Mesothelial cell of epicardium (in vitro differentiated cells): ENCODE measurements at regions not wholly inside any gene's neighbourhood (a gene's known extent, or its start where the extent isn't known, plus 50 kb on each side); places are given as distances from the start of the nearest gene placed in this dataset.

ENCODE experiments used
- DNase-seq, 2 experiments: peaks; one replicate each; pipeline ENCODE4 v3.0.0; 2021; ENCODE audit warnings: low spot score in 2 of 2; ENCODE audit not compliant: unreplicated experiment in 2 of 2
- H3K27ac Mint-ChIP-seq: 2 replicates; pipeline ENCODE4 v1.8.0; 2021; ENCODE audit warnings: mixed read lengths
- H3K27me3 Mint-ChIP-seq: 2 replicates; pipeline ENCODE4 v1.8.0; 2021; ENCODE audit warnings: low read depth, mixed read lengths
- H3K36me3 Mint-ChIP-seq: 2 replicates; pipeline ENCODE4 v1.8.0; 2021; ENCODE audit warnings: mixed read lengths
- H3K4me1 Mint-ChIP-seq: 2 replicates; pipeline ENCODE4 v1.8.0; 2021; ENCODE audit warnings: mixed read lengths
- H3K4me3 Mint-ChIP-seq: 2 replicates; pipeline ENCODE4 v1.8.0; 2021; ENCODE audit warnings: mild to moderate bottlenecking, moderate library complexity, mixed read lengths
- H3K9me3 Mint-ChIP-seq: 2 replicates; pipeline ENCODE4 v1.8.0; 2021; ENCODE audit warnings: mixed read lengths
- TF ChIP-seq, protein P1 (sequence below): fragments of 200-600 bp; sonication (generic); IDR thresholded peaks from one replicate; pipeline ENCODE4 v1.5.0; 2021; ENCODE audit warnings: antibody characterized with exemption; ENCODE audit not compliant: unreplicated experiment

DNA sequence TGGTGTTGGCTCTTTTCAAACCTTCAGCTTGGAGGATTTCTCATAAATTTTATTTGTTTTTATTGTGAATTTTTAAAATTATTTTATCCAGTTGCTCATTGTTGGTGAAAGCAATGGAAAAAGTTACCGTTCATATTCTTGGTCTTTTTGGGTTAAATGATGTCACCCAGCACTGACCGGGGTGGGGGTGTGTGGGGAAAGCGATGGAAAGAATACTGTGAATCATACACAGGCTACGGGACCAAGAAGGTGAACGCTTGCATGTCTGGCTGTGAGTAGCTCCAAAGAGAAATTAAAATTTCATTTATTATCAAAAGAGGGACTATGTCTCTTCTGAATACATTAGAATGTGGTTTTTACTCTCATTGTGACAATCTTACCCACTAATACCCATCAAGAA, 430.1 kb downstream of the AEBP2 start:
- TF ChIP-seq, protein P1, sequence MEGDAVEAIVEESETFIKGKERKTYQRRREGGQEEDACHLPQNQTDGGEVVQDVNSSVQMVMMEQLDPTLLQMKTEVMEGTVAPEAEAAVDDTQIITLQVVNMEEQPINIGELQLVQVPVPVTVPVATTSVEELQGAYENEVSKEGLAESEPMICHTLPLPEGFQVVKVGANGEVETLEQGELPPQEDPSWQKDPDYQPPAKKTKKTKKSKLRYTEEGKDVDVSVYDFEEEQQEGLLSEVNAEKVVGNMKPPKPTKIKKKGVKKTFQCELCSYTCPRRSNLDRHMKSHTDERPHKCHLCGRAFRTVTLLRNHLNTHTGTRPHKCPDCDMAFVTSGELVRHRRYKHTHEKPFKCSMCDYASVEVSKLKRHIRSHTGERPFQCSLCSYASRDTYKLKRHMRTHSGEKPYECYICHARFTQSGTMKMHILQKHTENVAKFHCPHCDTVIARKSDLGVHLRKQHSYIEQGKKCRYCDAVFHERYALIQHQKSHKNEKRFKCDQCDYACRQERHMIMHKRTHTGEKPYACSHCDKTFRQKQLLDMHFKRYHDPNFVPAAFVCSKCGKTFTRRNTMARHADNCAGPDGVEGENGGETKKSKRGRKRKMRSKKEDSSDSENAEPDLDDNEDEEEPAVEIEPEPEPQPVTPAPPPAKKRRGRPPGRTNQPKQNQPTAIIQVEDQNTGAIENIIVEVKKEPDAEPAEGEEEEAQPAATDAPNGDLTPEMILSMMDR: no peak
- DNase-seq: no peak
- Mint-ChIP-seq H3K4me1 (peaks cover 55% of the 10 kb centered on the region), H3K27me3 (no peaks in the 10 kb centered on the region), H3K9me3 (peaks cover 3% of the 10 kb centered on the region), H3K36me3 (peaks cover 3% of the 10 kb centered on the region), H3K27ac (peak overlapping the region; percentile 78), H3K4me3 (peak overlapping the region; percentile 1)

DNA sequence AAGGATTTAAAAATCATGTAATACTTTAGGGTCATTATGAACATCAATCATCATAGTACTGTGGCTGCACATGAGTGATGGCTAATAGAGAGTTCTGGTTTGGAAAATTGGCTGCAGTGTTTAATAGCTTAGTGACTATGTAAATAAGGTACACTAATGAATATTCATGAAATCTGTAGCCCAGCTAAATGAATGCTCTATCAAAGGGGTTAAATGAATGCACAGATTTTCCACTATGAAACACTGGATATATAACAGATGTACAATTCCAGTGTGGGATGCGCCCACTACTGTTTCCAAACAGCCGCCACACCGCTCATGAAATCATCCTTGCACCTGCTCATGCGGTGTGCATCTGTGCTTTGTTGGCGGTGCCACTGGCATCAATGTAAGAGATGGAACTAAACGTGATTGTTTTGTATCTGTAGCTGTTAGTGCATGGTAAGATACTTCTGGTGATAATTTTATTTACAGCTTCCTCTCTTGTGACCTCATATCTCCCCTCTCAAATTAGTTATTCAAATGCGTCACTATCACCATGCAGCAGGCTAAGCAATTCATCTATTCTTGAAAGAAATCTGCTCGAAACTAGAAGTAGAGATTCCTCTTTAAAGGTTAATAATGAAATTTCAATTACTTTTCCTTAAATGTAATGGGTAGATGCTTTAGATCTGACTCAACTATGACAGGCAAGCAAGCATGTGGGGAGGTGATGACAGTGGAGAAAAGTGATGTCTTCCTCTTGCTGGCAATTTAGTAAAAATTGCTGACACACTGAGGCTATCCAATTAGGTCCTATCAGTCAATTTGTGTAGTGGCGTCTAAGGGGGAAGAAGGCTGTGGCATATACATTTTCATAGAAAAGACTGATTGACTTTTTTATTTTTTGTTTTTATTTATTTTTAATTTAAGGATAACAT, 433.6 kb downstream of the AEBP2 start:
- no peak overlapping the region for H3K4me3 Mint-ChIP-seq
- TF ChIP-seq, protein P1: no peak
- peaks cover 13% of the 10 kb centered on the region for H3K9me3 Mint-ChIP-seq
- peaks cover 3% of the 10 kb centered on the region for H3K36me3 Mint-ChIP-seq
- no peak for DNase-seq
- no peak overlapping the region for H3K27ac Mint-ChIP-seq
- no peaks in the 10 kb centered on the region for H3K27me3 Mint-ChIP-seq
- H3K4me1 Mint-ChIP-seq: peaks cover 31% of the 10 kb centered on the region

DNA sequence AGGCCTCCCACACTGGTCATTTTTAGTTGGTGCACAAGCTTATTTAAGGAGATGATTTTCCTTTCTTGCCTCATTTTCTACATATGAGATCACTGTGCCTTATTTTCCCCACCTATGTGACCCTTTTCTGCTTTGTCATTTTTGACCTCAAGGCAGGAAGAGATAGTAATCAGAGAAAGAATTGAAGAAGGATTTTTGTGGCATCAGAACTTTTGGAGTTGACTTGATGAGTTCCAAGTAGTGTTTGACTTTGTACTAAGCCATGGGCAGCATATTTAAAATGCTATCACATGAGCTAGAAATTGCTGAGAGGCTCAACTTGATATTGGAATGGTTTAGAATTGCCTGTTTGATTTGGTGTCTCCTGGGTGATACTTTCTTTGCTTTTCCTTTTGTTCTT, 440.8 kb downstream of the AEBP2 start:
- Mint-ChIP-seq H3K36me3 (peaks cover 4% of the 10 kb centered on the region), H3K9me3 (peaks cover 16% of the 10 kb centered on the region), H3K4me1 (peaks cover 28% of the 10 kb centered on the region), H3K27me3 (no peaks in the 10 kb centered on the region), H3K4me3 (no peak overlapping the region), H3K27ac (no peak overlapping the region)
- no peak for DNase-seq
- TF ChIP-seq, protein P1: no peak

DNA sequence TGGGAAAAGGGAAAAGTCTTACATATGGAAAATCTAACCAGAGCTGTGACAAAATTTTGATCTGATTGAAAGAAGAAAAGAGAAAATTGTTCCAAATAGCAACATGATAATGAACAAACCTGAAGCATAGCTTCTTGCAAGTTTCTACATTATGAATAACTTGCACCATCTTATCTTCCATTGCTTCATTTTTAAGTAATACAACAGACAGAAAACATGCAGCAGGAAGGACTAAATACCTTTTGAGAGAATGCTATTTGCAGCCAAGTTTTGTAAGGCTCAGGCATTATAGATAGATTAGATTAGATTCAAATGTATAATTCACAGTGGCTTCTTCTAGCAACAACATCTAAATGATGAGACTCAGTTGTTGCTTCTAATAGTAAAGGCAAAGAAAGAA, 441.4 kb downstream of the AEBP2 start:
- Mint-ChIP-seq H3K27ac (no peak overlapping the region), H3K36me3 (peaks cover 4% of the 10 kb centered on the region), H3K4me1 (peaks cover 33% of the 10 kb centered on the region), H3K9me3 (peaks cover 16% of the 10 kb centered on the region), H3K27me3 (no peaks in the 10 kb centered on the region), H3K4me3 (no peak overlapping the region)
- TF ChIP-seq, protein P1: no peak
- no peak for DNase-seq

DNA sequence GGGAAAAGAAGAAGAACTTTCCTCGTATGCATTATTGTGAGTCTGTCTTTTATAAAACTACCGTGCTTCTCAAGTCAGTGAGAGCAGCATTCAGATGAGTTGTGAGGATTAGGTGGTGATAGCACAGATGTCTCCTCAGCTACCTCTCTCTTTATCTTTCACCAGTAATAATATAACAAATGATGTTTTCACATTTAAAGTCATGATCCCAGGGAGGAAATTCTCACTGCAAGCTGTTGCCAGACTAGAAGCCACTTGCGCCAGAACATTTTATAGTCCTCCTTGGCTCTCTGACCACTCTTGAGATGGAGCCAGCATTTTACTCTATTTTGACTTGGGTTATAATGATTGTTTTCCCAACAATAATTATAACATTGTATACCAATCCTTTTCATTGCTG, 443.1 kb downstream of the AEBP2 start:
- Mint-ChIP-seq H3K9me3 (peaks cover 5% of the 10 kb centered on the region), H3K4me1 (peaks cover 49% of the 10 kb centered on the region), H3K4me3 (no peak overlapping the region), H3K27me3 (no peaks in the 10 kb centered on the region), H3K27ac (no peak overlapping the region), H3K36me3 (peaks cover 9% of the 10 kb centered on the region)
- TF ChIP-seq, protein P1: no peak
- DNase-seq: no peak
